Adipocyte (in vitro differentiated cells): ENCODE measurements at regions not wholly inside any gene's neighbourhood (a gene's known extent, or its start where the extent isn't known, plus 50 kb on each side); places are given as distances from the start of the nearest gene placed in this dataset.

Experiments
- DNase-seq: peaks from one replicate; pipeline ENCODE4 v3.0.0-alpha.2; 2015; ENCODE audit warnings: low read depth
- H3K27me3 ChIP-seq: replicated peaks from 2 replicates; pipeline ENCODE4 v1.7.0; 2013; ENCODE audit warnings: mild to moderate bottlenecking, low read length, moderate library complexity; ENCODE audit not compliant: control insufficient read depth, insufficient read depth
- H3K36me3 ChIP-seq: 2 replicates; pipeline ENCODE4 v1.7.0; 2013; ENCODE audit warnings: low read length, mild to moderate bottlenecking, moderate library complexity; ENCODE audit not compliant: control insufficient read depth, insufficient read depth, severe bottlenecking
- H3K4me1 ChIP-seq: 2 replicates; pipeline ENCODE4 v1.7.0; 2013; ENCODE audit warnings: mild to moderate bottlenecking, low read length, moderate library complexity; ENCODE audit not compliant: control insufficient read depth, insufficient read depth
- H3K4me3 ChIP-seq: 2 replicates; pipeline ENCODE4 v1.7.0; 2013; ENCODE audit warnings: mild to moderate bottlenecking, low read length, moderate library complexity
- H3K9ac ChIP-seq: 2 replicates; pipeline ENCODE4 v1.7.0; 2013; ENCODE audit warnings: mild to moderate bottlenecking, low read length, moderate library complexity
- H3K9me3 ChIP-seq: 2 replicates; pipeline ENCODE4 v1.7.0; 2013; ENCODE audit warnings: mild to moderate bottlenecking, low read length, moderate library complexity; ENCODE audit not compliant: control insufficient read depth

DNA sequence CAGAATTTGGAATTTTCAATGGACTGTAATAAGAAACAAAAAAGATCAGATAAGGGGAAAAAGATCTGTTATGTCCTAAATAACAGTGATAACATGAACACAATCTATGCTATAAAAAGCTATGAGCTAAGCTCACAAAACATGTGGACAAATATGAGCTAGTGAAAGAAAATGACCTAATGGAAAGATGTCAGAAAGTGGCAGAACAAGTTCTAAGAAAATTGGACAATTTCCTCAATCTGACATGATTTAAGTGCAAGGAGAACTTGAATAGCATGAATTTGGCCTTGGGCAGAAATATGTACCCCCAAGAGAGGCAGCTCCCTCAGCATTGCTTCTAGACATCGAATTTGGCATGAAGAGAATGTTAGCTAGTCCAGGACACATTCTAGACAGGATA, 212.0 kb upstream of the PGR start:
- H3K9me3 ChIP-seq: no peaks in the 10 kb centered on the region
- H3K4me3 ChIP-seq: no peak overlapping the region
- H3K36me3 ChIP-seq: no peaks in the 10 kb centered on the region
- H3K4me1 ChIP-seq: no peaks in the 10 kb centered on the region
- peak; percentile 9 for DNase-seq
- no peaks in the 10 kb centered on the region for H3K27me3 ChIP-seq
- no peak overlapping the region for H3K9ac ChIP-seq

DNA sequence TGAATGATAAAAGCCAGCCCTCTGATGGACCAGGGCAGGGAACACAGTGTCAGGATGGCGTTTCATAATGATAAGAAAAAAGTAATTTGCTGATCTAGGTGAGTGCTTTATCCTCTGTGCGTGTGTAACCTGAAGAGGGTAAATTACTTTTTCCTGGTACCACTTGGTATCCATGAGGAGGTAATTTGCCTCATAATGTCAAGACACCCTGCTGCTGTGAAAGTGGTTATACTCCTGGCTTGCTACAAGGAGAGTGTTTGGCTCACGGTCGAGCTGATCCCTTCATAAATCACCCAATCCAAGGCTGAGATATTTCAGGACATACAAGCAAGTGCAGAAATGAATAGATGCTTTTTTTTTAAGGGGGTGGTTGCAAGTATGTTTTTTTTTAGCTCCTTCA, 207.2 kb upstream of the PGR start:
- H3K27me3 ChIP-seq: no peaks in the 10 kb centered on the region
- H3K4me3 ChIP-seq: no peak overlapping the region
- no peak overlapping the region for H3K9ac ChIP-seq
- H3K9me3 ChIP-seq: no peaks in the 10 kb centered on the region
- no peaks in the 10 kb centered on the region for H3K4me1 ChIP-seq
- DNase-seq: no peak
- H3K36me3 ChIP-seq: no peaks in the 10 kb centered on the region

DNA sequence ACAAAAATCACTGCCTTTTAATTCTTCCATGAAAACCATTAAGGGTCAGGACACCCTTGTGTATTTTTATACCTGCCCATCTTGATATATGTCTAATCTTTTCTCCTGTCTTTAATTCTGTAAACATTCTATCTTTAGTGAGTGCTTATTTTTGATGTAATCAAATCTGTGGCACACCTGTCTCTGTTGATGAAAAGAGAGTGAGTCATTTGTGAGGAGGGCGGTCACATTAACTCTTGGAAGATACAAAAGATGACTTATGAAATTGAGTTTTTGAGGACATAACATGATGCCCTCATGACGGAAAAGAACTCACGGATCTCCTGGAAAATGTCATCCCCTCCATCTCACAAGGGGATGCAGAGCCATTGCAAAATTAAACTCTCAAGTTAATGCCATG, 206.5 kb upstream of the PGR start:
- Histone ChIP-seq H3K9me3 (no peaks in the 10 kb centered on the region), H3K36me3 (no peaks in the 10 kb centered on the region), H3K27me3 (no peaks in the 10 kb centered on the region), H3K4me3 (no peak overlapping the region), H3K9ac (no peak overlapping the region), H3K4me1 (no peaks in the 10 kb centered on the region)
- no peak for DNase-seq

DNA sequence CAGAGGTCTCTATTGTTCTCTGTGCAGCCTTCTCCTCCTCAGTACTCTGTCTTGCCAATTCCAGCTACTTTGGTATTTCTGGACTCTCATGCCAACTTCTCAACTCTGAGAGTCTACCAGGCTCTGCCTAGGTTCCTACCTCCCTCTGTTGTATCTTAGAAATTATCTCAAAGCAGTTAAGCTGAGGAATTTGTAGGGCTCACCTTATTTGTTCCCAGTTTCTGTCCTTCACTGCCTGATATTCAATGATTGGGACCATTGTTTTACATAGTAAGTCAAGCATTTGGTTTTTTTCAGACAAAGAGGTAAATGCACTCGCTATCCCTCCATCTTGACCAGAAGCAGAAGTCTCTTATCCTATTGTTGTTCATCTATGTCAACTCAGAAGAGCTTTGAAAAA, 205.0 kb upstream of the PGR start:
- H3K27me3 ChIP-seq: no peaks in the 10 kb centered on the region
- H3K4me3 ChIP-seq: no peak overlapping the region
- no peak for DNase-seq
- no peaks in the 10 kb centered on the region for H3K36me3 ChIP-seq
- no peak overlapping the region for H3K9ac ChIP-seq
- no peaks in the 10 kb centered on the region for H3K4me1 ChIP-seq
- no peaks in the 10 kb centered on the region for H3K9me3 ChIP-seq

DNA sequence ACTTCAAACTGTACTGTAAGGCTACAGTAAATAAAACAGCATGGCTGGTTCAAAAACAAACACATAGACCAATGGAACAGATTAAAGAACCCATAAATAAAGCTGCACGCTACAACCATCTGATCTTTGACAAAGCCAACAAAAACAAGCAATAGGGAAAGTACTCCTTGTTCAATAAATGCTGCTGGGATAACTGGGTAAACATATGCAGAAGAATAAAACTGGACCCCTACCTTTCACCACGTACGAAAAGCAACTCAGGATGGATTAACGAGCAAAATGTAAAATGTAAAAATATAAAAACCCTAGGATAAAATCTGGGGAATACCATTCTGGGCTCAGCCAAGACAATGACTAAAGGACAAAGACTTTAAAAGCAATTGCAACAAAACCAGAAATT, 201.8 kb upstream of the PGR start:
- no peak for DNase-seq
- H3K4me1 ChIP-seq: no peaks in the 10 kb centered on the region
- no peaks in the 10 kb centered on the region for H3K36me3 ChIP-seq
- no peak overlapping the region for H3K4me3 ChIP-seq
- H3K27me3 ChIP-seq: no peaks in the 10 kb centered on the region
- H3K9ac ChIP-seq: no peak overlapping the region
- H3K9me3 ChIP-seq: no peaks in the 10 kb centered on the region

DNA sequence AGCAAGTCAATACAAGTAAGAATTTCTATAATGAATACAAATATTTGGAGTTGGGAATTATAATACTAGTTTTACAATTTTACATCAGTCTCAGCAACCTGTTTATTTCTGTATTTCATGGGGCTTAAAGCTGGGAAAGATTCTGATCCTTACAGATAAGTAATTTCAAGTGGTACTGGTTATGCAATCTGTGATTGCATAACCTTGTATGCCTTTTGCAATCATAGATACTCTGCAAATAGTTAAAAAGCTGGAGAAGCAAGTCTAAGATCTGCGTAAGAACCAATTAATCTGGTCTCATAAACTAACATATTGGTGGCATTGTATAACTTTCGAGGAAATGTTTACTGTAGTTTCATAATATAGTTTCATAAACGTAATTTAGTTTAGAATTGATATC, 198.3 kb upstream of the PGR start:
- peak; percentile 21 for DNase-seq
- H3K4me1 ChIP-seq: no peaks in the 10 kb centered on the region

DNA sequence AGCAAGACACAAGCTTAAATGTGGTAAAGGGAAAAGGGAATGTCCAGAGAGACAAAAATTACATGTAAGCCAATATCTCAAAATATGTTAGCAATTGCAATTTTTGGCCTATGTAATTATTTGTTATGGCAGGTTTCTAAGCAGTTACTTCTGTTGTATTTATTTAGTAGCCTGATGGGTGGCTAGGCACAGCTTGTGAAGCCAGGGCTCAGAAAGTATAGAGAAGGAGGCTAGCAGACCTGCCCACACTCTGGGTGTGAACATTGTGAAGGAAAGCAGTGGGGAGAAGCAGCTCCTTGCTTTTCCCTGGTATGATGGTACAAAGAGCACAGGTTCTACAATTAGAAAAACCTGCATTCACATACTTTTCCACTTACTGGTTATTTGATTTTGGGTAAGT, 196.5 kb upstream of the PGR start:
- Histone ChIP-seq H3K36me3 (no peaks in the 10 kb centered on the region), H3K4me1 (no peaks in the 10 kb centered on the region), H3K27me3 (no peaks in the 10 kb centered on the region), H3K4me3 (no peak overlapping the region), H3K9me3 (no peaks in the 10 kb centered on the region), H3K9ac (no peak overlapping the region)
- no peak for DNase-seq

More for the DNA sequence above, 198.3 kb upstream of the PGR start:
- Histone ChIP-seq H3K9ac (no peak overlapping the region), H3K36me3 (no peaks in the 10 kb centered on the region), H3K9me3 (no peaks in the 10 kb centered on the region), H3K4me3 (no peak overlapping the region), H3K27me3 (no peaks in the 10 kb centered on the region)

DNA sequence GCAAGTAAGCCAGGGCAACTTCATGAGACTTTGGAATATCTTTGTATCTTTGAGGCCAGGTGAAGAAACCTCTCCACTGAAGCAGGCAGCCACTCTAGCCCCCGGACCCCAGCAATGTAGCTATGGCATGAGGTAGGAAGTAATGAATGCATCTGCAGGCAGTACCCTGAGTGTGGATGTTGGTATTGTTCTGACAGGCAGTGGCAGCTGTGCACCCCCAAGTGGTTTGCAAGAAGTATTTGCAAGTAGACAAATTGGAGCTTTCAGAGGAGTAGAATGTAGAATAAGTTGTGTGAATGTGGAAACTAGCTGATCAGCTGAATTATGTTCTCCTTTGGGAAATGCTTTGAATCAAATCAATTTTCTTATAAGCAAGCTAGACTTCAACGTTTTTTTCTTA, 194.4 kb upstream of the PGR start:
- H3K27me3 ChIP-seq: no peaks in the 10 kb centered on the region
- no peak overlapping the region for H3K9ac ChIP-seq
- no peaks in the 10 kb centered on the region for H3K36me3 ChIP-seq
- H3K9me3 ChIP-seq: no peaks in the 10 kb centered on the region
- H3K4me3 ChIP-seq: no peak overlapping the region
- no peak for DNase-seq
- H3K4me1 ChIP-seq: no peaks in the 10 kb centered on the region

DNA sequence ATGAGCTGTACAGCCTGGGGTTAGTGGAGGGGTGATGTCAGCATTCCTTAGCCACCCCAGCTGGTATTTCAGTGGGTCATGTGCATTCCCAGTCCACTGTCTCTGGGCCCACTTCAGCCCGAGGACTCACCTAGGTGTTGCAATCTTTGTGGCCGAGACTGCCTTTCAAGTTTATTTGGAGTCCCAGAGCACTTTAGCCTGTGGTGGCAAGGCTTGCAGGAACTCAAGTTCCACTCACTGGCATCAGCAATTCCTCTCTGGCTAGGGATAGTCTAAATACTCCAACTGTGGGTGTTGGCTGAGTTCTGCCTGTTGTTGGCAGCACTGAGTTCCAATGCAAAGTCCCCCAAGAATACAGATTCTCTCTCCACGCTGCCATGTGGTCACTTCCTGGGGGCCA, 191.6 kb upstream of the PGR start:
- H3K4me1 ChIP-seq: no peaks in the 10 kb centered on the region
- no peak overlapping the region for H3K4me3 ChIP-seq
- no peaks in the 10 kb centered on the region for H3K27me3 ChIP-seq
- DNase-seq: no peak
- no peak overlapping the region for H3K9ac ChIP-seq
- H3K36me3 ChIP-seq: no peaks in the 10 kb centered on the region
- no peaks in the 10 kb centered on the region for H3K9me3 ChIP-seq

DNA sequence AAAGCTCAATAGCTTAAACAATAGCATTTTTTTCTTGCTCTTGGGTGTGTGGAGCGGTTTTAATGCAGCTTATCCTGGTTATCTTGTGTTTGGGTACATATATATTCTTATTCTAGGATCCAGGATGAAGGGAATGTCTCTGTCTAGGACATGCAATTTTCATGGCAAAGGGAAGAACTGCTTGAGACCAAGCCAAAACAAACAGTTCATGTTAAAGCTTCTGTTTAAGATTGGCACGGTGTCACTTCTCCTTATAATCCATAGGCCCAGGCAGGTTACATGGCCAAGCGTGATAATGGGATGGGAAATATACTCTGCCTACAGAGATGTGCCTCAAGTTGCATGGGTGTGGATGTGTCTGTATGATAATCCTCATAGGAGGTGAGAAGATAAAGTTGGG, 177.1 kb upstream of the PGR start:
- no peaks in the 10 kb centered on the region for H3K27me3 ChIP-seq
- H3K9me3 ChIP-seq: no peaks in the 10 kb centered on the region
- H3K4me1 ChIP-seq: no peaks in the 10 kb centered on the region
- H3K9ac ChIP-seq: no peak overlapping the region
- H3K4me3 ChIP-seq: no peak overlapping the region
- no peaks in the 10 kb centered on the region for H3K36me3 ChIP-seq
- DNase-seq: no peak

DNA sequence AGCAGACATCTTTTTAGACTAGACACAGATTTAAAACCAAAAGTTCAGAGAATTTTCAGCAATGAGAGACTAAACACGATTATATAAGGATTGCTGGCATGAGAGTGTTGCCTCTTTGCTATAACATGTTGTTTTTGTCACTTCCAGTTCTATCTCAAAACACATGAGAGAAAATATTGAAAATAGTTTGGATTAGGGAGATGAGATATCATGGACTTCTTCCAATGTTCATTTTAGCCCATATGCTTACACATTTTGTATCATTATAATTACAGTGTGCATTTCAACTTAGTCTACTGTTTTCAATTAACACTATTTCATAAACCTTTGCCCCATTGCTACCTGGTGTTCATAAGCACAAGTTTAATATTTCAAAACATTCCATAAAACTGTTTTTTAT, 175.9 kb upstream of the PGR start:
- Histone ChIP-seq H3K9me3 (no peaks in the 10 kb centered on the region), H3K27me3 (no peaks in the 10 kb centered on the region), H3K36me3 (no peaks in the 10 kb centered on the region), H3K9ac (no peak overlapping the region), H3K4me3 (no peak overlapping the region), H3K4me1 (no peaks in the 10 kb centered on the region)
- no peak for DNase-seq

DNA sequence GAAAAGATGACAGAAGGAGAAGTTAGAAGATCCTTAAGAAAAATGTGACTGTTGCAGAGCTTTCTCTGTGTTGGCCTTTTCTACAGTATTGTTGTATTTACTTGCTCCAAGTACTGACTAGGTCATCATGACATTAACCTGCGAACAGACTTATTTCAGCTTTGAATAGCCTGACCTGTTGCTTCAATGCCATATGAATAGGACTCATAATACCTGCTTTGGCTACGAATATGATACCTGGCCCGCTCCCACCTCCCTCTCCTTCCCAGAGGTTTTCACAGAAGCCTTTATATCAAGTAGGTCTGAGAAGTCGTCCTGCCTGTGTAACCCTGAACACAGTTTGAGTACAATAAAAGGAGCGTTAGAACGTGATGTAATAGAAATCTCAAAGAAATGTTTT, 169.6 kb upstream of the PGR start:
- Histone ChIP-seq H3K9ac (no peak overlapping the region), H3K4me1 (no peaks in the 10 kb centered on the region), H3K9me3 (peaks cover 5% of the 10 kb centered on the region), H3K27me3 (no peaks in the 10 kb centered on the region), H3K36me3 (no peaks in the 10 kb centered on the region), H3K4me3 (no peak overlapping the region)
- no peak for DNase-seq
